Islet precursor cell (in vitro differentiated cells): ENCODE measurements at regions not wholly inside any gene's neighbourhood (a gene's known extent, or its start where the extent isn't known, plus 50 kb on each side); places are given as distances from the start of the nearest gene placed in this dataset.

Experiments
- DNase-seq: peaks from one replicate; pipeline ENCODE4 v3.0.0-alpha.2; 2018

DNA sequence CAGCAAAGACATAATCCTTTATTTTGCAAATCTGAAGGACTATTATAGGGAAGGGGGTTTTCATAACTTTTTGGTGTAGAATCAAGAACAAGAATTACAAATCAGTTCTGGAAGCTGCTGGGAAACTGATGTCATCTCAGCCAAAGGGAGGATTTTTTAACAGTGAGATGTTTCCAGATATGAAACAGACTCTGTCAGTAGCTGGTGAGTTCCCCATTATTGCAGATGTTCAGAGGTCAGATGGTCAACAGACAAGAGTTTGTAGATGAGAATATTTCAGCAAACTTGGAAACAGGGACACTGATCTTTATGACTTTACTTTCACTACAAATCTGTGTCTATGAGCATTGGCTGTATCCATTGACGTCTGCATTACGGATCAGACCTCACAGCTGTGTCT lies 71.9 kb upstream of the LPP start:
- DNase-seq = no peak

DNA sequence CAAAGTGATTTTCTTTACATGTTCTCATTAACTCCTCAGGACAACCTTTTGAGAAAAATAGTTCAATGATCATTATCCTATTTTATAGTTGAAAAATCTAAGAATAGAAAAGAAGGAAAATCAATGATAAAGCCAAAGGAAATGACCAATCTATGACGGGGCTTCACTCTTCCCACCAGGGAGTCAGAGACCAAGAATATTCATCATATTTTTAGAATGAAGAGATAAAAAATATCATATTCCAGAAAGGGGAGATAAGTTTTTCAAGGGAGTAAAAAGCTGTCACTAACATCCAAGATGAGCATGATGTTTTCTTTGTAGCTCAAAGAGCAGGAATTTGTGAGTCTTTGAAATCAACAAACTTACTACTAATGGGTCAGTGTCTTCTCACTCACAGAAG lies 71.5 kb upstream of the LPP start:
- no peak for DNase-seq

DNA sequence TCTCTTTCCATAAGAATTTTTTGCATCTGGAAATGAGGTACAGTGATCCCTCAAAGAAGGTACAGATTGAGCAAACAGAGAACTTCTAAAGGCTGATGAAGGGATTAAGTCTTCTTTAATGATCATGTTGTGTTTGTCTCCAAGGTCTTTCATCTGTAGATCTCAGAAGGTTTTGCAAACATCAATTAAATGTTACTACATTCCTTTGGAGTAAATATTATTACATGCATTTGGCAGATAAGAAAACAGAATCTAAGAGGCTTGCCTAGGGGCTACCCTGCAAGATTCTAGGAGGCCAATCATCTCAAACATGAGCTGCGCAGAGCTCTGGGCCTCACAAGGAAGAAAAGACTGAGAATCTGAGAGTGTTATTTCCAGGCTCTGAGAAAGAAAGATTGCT lies 70.9 kb upstream of the LPP start:
- no peak for DNase-seq

DNA sequence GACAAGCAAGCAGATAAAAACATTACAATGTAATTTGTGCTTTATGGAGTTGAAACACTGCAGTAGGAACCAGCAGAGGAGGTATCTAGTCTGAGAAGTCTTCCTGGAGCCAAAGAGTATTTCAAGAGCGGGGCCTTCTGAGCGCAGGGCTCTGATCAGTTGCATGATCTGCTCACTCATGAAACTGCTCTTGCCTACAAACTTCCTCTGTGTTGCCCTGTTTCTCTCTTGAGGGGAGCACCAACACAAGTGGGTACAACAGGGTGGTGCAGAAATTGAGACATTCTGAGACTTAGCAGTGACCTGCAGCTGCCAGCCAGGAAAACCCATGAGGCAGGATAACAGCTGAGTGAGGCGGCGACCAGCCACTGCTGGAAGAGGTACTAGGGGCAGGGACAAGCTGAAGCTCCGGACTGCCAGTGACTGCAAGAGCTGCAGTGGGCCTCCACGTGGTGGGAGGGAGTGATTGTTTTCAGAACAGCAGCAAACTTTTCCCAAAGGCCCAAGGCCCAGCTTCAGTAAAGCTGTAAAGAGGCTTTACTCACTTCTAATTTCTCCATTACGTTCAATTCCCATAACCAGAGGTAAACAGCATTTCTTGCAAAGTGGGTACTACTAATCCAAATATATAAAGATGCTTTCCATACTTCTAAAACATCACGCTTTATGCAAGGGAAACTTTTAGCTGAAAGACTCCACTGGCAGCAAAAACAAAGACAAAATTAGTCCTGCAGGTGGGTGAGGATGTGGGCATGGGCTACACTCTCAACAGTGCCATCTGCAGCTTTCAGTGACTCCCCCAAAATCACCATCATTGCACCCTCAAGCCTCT lies 69.0 kb upstream of the LPP start:
- peak; percentile 59 for DNase-seq

DNA sequence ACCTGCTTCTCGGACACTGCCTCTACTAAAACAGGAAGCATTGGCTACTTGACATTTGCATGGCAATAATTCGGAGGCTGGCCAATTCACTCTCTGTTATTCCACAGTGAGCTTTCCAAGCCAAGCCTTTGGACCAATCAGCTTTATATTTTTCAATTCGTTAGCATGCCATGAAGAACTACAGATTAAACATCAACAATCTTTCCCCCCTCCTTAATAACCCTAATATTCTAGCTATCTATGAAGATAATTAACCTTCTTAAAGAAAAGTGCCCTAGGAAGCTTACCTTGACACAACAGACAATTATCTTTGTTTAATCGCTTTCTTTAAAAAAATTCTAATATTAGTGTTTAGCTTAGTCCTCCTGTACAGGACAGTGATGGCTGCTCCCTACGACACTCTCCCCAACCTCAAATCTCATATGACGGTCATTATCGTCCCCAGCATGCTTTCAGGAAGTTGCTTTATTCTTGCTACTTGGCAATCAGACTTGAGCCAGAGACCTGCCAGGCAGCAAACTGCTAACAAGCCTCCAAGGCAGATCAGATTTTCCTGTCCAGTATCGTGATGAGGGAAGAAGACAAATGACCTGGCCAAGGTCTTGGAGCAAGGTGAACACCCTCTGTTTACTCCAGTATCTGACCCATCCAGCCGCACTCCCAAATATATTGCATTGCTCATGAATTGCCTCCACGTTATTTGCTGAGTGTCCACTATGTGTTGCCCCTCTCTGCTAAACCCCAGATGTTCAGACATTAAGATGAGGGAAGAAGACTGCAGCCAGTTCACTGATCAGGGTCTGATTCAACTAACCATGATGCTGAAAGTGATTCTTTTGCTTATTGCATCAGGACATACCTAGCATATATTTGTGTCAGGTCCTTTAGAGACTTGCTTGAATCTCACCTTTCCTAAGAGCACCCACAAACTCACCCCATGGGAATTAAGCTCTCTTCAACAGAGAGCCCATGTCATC lies 68.1 kb upstream of the LPP start:
- peak; percentile 23 for DNase-seq

DNA sequence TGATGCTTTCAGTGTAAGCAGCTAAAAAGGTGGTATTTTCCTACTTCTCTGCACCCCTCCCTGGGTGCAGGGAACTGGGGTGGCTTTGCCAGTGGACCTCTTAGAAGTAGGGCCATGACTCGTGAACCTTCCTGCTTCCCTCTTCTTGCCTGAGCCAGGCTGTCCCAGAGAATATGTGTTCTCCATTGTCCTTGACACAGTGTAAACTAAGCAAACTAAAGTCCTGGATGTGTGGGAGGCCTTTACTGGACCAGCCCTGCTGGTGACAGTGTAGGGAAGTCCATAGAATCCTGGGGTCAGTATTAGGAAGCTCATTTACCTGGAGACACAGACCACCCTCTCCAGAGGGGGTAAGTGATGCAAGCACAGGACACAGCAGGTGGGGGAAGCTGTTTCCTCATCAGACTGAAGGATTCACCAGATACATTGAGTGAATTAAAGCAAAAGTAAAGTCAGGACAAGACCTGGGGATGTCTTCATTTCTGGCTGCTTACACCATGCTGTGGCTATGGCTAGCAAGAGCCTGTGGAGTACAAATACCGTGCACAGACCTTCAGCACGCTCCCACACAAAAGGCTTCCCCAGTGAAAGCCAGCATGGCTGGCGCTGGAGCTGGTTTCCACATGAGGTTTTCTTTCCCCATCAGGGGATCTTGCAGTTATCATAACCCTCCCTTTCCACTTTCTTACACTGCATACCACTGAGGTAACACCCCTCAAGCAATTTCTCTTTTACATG lies 64.8 kb upstream of the LPP start:
- peak; percentile 40 for DNase-seq

DNA sequence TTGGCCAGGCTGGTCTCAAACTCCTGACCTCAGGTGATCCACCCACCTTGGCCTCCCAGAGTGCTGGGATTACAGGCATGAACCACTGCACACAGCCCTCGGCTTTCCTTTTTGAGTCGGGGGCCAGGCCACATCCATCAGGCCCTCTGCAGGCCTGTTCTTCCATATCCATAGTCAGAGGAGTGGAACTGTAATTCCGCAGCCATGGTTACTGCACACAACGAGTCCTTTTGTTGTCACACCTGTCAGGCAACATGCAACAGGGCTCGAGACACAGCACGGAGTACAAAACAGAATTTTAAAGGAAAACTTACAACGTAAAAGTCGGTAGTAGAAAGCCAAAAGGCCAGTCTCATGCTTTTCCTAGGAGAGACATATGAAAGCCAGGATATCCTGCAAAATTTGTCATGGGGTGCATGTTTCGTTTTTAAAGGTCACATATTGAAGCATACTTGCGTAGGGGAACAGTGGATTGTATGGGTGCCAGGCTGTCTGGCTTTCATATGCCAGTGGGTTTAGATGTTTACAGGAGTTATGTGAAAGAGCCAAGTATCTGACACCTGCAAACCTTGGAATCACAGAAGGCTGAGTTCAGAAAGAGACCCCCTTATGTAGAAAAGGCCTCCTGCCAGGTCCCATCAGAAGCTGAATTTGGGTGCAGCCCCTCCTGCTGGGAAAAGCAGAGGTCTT lies 63.2 kb upstream of the LPP start:
- DNase-seq = peak; percentile 45

DNA sequence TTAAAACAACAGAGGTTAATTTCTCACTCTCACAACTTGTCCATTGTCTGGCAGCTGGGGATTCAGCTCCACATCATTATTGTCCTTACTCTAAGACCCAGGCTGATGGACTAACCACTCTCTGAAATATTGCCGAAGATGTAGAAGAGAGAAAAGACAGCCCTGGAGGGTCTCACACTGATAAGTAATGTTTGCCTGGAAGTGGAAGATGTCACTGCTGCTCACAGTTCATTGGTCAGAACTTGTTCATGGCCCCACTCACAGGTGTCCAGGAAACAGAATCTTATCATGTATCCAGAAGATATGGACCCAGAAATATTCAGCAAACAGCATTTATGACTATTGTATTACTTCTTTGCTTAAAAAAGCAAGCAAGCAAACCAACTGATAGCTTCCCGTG lies 62.2 kb upstream of the LPP start:
- peak; percentile 36 for DNase-seq

DNA sequence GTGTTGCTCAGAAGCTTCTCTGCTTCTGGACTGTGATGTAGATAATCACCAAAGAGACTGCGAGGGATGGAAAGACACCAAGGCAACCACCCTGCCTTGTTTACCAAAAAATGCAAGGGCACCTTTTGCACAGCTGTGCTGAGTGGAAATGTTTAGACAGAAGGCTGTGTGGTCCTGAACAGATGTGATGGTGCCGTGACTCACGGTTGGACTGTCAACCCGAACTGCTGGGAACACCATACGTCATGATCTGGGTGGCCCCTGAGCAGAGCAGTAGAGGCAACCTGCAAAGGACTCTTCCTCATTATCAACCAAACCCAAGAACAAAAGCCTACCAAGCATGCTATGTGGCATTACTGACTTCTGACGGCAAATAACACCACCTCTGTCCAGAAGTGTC lies 61.3 kb upstream of the LPP start:
- DNase-seq = peak; percentile 23

DNA sequence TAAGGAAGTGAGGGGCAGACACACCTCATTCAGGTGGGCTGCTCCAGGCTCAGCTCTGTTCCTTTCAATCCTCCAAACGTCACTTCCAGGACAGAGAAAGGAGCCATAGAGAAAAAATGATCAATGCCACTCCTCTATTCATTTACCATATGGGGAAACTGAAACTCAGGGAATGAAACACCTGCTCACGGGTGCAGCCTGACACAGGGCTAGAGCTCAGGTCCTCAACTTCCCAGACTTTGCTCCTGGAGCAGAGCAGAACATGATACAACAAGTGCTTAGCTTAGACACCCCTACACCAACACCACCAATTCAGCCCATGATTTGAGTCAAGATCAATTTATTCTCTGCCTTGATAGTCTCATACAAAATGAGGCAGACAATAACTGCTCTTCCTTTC lies 58.5 kb upstream of the LPP start:
- DNase-seq = peak; percentile 18

DNA sequence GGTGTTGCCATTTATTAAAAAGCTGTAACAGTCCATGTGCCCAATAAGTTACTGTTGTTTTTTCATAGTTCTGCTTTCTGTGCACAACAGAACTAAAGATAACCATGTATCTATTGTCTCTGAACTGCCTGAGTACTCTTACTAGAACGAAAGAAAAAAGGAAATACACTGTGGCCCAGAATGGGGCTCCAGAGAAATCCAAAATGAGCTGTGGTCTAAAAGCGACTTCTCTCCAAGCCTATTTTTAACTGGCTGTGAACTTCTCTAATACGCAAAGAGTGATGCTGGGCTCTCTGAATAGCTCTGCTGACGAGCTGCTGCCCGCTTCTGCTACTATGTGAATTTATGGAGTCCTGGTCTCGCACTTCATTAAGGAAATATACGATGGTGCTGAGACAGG lies 56.2 kb upstream of the LPP start:
- DNase-seq = no peak

DNA sequence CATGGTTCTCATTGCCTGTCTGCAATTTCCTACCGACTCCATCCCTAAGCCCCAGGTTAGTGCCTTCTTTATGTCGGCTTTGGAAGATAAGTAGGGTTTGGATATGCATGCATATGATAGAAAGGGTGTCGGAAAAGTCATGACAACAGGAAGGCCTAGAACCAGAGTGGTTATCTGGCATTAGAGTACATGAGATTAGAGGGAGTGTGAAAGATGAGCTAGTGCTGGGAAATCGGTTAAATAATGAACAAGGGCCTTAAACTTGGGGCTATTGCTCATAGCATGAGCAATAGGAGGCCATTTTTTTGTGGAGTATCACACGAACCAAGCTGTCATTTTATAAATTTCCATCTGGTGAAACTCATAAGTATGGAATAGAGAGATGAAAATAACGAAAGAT lies 54.0 kb upstream of the LPP start:
- DNase-seq = peak; percentile 8

DNA sequence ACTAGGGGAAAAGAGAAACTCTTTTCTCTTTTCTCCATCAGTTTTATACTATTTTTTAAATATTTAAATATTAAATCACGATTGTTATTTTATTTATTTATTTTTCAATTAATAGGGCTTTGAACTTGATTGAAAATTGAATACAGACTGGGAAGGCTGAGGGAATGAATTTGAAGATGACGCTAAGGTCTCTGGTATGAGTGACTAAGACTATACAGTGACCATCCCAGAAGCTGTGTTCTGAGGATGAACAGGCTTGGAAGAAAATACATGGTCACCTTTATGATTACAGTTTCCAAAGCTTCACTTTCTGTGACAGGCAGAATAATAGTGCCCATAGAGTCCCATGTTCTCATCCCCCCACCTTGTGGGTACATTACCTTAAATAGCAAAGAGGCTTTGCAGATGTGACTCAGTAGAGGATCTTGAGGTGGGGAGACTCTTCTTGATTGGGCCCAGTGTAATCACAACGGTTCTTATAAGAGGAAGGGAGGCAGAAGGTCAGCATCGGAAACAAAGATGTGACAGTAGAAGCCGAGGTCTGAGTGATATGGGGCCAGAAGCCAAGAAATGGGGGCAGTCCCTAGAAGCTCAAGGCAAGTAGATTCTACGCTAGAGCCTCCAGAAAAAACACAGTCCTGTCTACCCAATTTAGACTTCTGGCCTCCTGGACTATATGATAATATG lies 51.0 kb upstream of the LPP start:
- peak; percentile 20 for DNase-seq

DNA sequence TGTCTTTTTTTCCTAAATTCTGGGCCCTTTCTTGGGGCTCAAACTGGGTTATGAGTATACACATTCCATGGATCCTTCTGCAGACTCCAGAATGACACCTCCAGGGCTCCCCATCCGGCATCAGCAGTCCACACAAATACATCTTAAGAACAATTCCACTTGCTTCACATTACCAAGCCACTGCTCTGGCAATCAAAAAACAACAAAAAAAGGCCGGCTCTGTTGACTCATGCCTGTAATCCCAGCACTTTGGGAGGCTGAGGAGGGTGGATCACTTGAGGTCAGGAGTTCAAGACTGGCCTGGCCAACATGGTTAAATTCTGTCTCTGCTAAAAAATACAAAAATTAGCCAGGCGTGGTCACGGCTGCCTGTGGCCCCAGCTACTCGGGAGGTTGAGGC lies 49.9 kb upstream of the LPP start:
- DNase-seq = peak; percentile 4
